Astrocyte (in vitro differentiated cells and primary cell): ENCODE measurements at regions not wholly inside any gene's neighbourhood (a gene's known extent, or its start where the extent isn't known, plus 50 kb on each side); places are given as distances from the start of the nearest gene placed in this dataset.

Source experiments
- DNase-seq: peaks from one replicate; pipeline ENCODE4 v3.0.0-alpha.2; 2010; ENCODE audit warnings: low read depth
- FAIRE-seq: peaks from 2 replicates; lab custom pipeline; 2011; peaks lifted over from hg19 to GRCh38; lab: Jason Lieb, UNC
- H2AFZ ChIP-seq: 2 replicates; pipeline ENCODE4 v1.6.0; 2012; ENCODE audit warnings: low read depth, low read length, inconsistent platforms
- H3K27ac ChIP-seq: 2 replicates; pipeline ENCODE4 v1.5.1; 2011; ENCODE audit warnings: low read depth, low read length, inconsistent platforms
- H3K27me3 ChIP-seq: 2 replicates; pipeline ENCODE4 v1.6.0; 2011; ENCODE audit warnings: low read length, inconsistent platforms; ENCODE audit not compliant: insufficient read depth
- H3K36me3 ChIP-seq: 2 replicates; pipeline ENCODE4 v1.5.1; 2011; ENCODE audit warnings: low read length, inconsistent platforms; ENCODE audit not compliant: insufficient read depth
- H3K4me1 ChIP-seq: 2 replicates; pipeline ENCODE4 v1.5.1; 2011; ENCODE audit warnings: low read length, inconsistent platforms; ENCODE audit not compliant: insufficient read depth
- H3K4me2 ChIP-seq: 2 replicates; pipeline ENCODE4 v1.6.0; 2012; ENCODE audit warnings: low read length, inconsistent platforms
- H3K4me3 ChIP-seq: 2 replicates; pipeline ENCODE4 v1.5.1; 2011; ENCODE audit warnings: low read depth, mild to moderate bottlenecking, low read length, inconsistent platforms; ENCODE audit not compliant: insufficient read depth
- H3K79me2 ChIP-seq: 2 replicates; pipeline ENCODE4 v1.6.0; 2012; ENCODE audit warnings: mild to moderate bottlenecking, low read length, inconsistent platforms; ENCODE audit not compliant: insufficient read depth
- H3K9ac ChIP-seq: 2 replicates; pipeline ENCODE4 v1.6.0; 2012; ENCODE audit warnings: mild to moderate bottlenecking, low read length, inconsistent platforms
- H3K9me3 ChIP-seq: 2 replicates; pipeline ENCODE4 v1.5.1; 2012; ENCODE audit warnings: low read depth, mild to moderate bottlenecking, low read length, inconsistent platforms; ENCODE audit not compliant: insufficient read depth
- H4K20me1 ChIP-seq: 2 replicates; pipeline ENCODE4 v1.6.0; 2012; ENCODE audit warnings: low read length, inconsistent platforms; ENCODE audit not compliant: insufficient read depth
- H3K27ac Mint-ChIP-seq: one replicate; pipeline ENCODE4 v1.8.0; 2021; ENCODE audit warnings: mild to moderate bottlenecking, mixed read lengths; ENCODE audit not compliant: unreplicated experiment
- H3K27me3 Mint-ChIP-seq: one replicate; pipeline ENCODE4 v1.8.0; 2021; ENCODE audit warnings: low read depth, mixed read lengths; ENCODE audit not compliant: unreplicated experiment
- H3K36me3 Mint-ChIP-seq: one replicate; pipeline ENCODE4 v1.8.0; 2021; ENCODE audit warnings: low read depth, mixed read lengths; ENCODE audit not compliant: unreplicated experiment
- H3K4me1 Mint-ChIP-seq: one replicate; pipeline ENCODE4 v1.8.0; 2021; ENCODE audit warnings: low read depth, mixed read lengths; ENCODE audit not compliant: unreplicated experiment
- H3K4me3 Mint-ChIP-seq: one replicate; pipeline ENCODE4 v1.8.0; 2021; ENCODE audit warnings: mild to moderate bottlenecking, moderate library complexity, mixed read lengths; ENCODE audit not compliant: unreplicated experiment
- H3K9me3 Mint-ChIP-seq: one replicate; pipeline ENCODE4 v1.8.0; 2021; ENCODE audit warnings: mild to moderate bottlenecking, mixed read lengths; ENCODE audit not compliant: unreplicated experiment
- EZH2 ChIP-seq: IDR thresholded peaks from 2 replicates; pipeline ENCODE4 v1.6.1; 2012; ENCODE audit warnings: mild to moderate bottlenecking, low read length, inconsistent platforms; ENCODE audit not compliant: insufficient read depth
- TF ChIP-seq, protein P1 (sequence below): IDR thresholded peaks from 2 replicates; pipeline ENCODE4 v1.5.1; 2011; ENCODE audit warnings: low read depth, mild to moderate bottlenecking, inconsistent platforms, low read length, moderate library complexity; ENCODE audit not compliant: insufficient read depth

DNA sequence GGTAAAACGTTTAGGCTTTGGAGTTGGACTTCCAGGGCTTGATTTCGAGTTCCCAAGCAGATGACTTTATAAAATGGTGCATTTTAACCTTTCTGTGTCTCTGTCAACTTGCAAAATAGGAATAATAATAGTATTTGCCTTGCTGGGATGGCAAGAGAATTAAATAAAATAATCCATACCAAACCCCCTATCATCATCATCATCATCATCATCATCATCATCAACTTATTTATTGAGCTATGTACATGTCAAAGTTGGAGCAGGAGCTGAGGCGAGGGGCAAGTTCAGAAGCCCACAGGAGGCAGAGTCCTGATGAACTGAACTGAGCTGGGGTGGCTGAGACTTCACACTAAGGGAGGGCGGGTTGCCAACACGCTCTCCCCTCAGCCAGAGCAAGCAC lies 51.7 kb upstream of the KCNMA1 start:
- no peak overlapping the region for H3K27ac Mint-ChIP-seq
- no peak for FAIRE-seq

GRCh38 chr10:77687621-77688020 lies 50.0 kb upstream of the KCNMA1 start:
- no peaks in the 10 kb centered on the region for H3K4me1 ChIP-seq
- Mint-ChIP-seq H3K27me3 (peaks cover 37% of the 10 kb centered on the region), H3K9me3 (no peaks in the 10 kb centered on the region), H3K4me1 (peaks cover 5% of the 10 kb centered on the region), H3K36me3 (no peaks in the 10 kb centered on the region), H3K4me3 (no peak overlapping the region), H3K27ac (no peak overlapping the region)
- H4K20me1 ChIP-seq = no peaks in the 10 kb centered on the region
- H2AFZ ChIP-seq = no peak overlapping the region
- no peaks in the 10 kb centered on the region for H3K79me2 ChIP-seq
- H3K27ac ChIP-seq = no peak overlapping the region
- DNase-seq (no peak), FAIRE-seq (no peak)
- no peaks in the 10 kb centered on the region for H3K36me3 ChIP-seq
- H3K4me3 ChIP-seq = no peak overlapping the region
- no peak for TF ChIP-seq EZH2
- TF ChIP-seq, protein P1, sequence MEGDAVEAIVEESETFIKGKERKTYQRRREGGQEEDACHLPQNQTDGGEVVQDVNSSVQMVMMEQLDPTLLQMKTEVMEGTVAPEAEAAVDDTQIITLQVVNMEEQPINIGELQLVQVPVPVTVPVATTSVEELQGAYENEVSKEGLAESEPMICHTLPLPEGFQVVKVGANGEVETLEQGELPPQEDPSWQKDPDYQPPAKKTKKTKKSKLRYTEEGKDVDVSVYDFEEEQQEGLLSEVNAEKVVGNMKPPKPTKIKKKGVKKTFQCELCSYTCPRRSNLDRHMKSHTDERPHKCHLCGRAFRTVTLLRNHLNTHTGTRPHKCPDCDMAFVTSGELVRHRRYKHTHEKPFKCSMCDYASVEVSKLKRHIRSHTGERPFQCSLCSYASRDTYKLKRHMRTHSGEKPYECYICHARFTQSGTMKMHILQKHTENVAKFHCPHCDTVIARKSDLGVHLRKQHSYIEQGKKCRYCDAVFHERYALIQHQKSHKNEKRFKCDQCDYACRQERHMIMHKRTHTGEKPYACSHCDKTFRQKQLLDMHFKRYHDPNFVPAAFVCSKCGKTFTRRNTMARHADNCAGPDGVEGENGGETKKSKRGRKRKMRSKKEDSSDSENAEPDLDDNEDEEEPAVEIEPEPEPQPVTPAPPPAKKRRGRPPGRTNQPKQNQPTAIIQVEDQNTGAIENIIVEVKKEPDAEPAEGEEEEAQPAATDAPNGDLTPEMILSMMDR = no peak
- H3K9ac ChIP-seq = no peak overlapping the region
- H3K9me3 ChIP-seq = no peaks in the 10 kb centered on the region
- H3K27me3 ChIP-seq = peaks cover 14% of the 10 kb centered on the region
- no peak overlapping the region for H3K4me2 ChIP-seq

More for the DNA sequence above, 51.7 kb upstream of the KCNMA1 start:
- no peak overlapping the region for H3K4me2 ChIP-seq
- no peaks in the 10 kb centered on the region for H3K36me3 ChIP-seq
- H3K9ac ChIP-seq = no peak overlapping the region
- no peaks in the 10 kb centered on the region for H3K36me3 Mint-ChIP-seq
- no peak overlapping the region for H3K4me3 ChIP-seq
- no peaks in the 10 kb centered on the region for H3K9me3 Mint-ChIP-seq
- H3K27me3 ChIP-seq = peaks cover 14% of the 10 kb centered on the region
- H3K4me3 Mint-ChIP-seq = no peak overlapping the region
- peaks cover 37% of the 10 kb centered on the region for H3K27me3 Mint-ChIP-seq
- no peaks in the 10 kb centered on the region for H3K79me2 ChIP-seq
- H3K4me1 ChIP-seq = no peaks in the 10 kb centered on the region
- H2AFZ ChIP-seq = no peak overlapping the region
- TF ChIP-seq, protein P1 = no peak
- no peak for TF ChIP-seq EZH2
- peaks cover 10% of the 10 kb centered on the region for H3K4me1 Mint-ChIP-seq
- no peaks in the 10 kb centered on the region for H4K20me1 ChIP-seq
- H3K27ac ChIP-seq = no peak overlapping the region
- DNase-seq = no peak
- H3K9me3 ChIP-seq = no peaks in the 10 kb centered on the region
